ENCODE measurements at regions not wholly inside any gene's neighbourhood (a gene's known extent, or its start where the extent isn't known, plus 50 kb on each side); places are given as distances from the start of the nearest gene placed in this dataset.

DNA sequence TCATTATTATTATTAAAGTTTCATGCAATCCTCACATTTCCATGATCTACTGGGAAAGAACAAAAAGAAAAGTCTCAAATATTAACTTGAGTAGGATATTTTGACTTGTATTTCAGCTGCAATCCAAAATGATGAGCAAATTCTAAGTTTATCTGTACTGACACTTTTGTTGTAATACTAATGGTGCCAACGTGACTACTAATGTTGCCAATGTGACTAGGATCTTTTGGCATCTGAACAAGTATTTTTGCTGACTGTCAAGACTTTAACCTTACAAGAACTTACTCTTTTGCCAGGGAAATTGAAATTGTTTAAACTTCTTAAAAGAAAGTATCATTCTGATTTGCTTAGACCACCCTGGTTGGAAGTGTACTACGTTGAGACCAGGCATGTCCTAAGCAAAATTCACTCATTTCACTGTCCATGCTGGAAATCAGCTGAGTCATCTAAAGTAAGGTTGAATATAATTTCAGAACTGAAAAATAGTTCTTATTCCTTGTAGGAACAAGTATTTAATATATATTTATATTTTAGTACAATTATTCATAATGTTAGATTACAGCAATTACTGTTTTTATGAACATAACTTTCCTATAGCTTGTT lies 78.5 kb upstream of the LYZL1 start:
- H3K27me3 ChIP-seq (ENCODE audit: low read depth): no peaks in the 10 kb centered on the region
- TF ChIP-seq, protein P1, sequence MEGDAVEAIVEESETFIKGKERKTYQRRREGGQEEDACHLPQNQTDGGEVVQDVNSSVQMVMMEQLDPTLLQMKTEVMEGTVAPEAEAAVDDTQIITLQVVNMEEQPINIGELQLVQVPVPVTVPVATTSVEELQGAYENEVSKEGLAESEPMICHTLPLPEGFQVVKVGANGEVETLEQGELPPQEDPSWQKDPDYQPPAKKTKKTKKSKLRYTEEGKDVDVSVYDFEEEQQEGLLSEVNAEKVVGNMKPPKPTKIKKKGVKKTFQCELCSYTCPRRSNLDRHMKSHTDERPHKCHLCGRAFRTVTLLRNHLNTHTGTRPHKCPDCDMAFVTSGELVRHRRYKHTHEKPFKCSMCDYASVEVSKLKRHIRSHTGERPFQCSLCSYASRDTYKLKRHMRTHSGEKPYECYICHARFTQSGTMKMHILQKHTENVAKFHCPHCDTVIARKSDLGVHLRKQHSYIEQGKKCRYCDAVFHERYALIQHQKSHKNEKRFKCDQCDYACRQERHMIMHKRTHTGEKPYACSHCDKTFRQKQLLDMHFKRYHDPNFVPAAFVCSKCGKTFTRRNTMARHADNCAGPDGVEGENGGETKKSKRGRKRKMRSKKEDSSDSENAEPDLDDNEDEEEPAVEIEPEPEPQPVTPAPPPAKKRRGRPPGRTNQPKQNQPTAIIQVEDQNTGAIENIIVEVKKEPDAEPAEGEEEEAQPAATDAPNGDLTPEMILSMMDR (IDR thresholded peaks at IDR 0.05): no peak
- no peak overlapping the region for H3K27ac ChIP-seq
- H3K9me3 ChIP-seq: peaks cover 10% of the 10 kb centered on the region
- no peak for DNase-seq
- intact Hi-C loops (cut with DNase I): no loop called here
- no peak overlapping the region for H3K4me3 ChIP-seq
- no peaks in the 10 kb centered on the region for H3K4me1 ChIP-seq
- no peaks in the 10 kb centered on the region for H3K36me3 ChIP-seq
- ATAC-seq: no peak

DNA sequence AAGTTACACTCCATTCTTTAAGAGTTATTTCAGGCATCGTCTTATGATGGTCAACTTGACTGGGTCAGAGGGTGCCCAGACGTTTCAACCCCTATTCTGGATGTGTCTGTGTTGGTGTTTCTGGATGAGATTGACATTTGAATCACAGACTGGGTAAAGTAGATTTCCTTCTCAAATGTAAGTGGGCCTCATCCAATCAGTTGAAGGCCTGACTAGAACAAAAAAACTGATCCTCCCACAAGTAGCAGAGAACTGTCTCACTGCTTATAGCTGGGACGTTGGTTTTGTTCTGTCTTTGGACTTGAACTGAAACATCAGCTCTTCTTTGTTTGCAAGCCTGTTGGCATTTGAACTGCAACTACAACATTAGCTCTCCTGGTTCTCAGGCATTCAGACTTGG lies 76.3 kb upstream of the LYZL1 start:
- intact Hi-C loops (cut with DNase I): no loop called here
- Histone ChIP-seq H3K4me3 (no peak overlapping the region), H3K27ac (no peak overlapping the region), H3K27me3 (ENCODE audit: low read depth) (no peaks in the 10 kb centered on the region), H3K9me3 (peaks cover 10% of the 10 kb centered on the region), H3K4me1 (no peaks in the 10 kb centered on the region), H3K36me3 (no peaks in the 10 kb centered on the region)
- DNase-seq (no peak), ATAC-seq (no peak)
- TF ChIP-seq, protein P1 (IDR thresholded peaks at IDR 0.05): no peak

DNA sequence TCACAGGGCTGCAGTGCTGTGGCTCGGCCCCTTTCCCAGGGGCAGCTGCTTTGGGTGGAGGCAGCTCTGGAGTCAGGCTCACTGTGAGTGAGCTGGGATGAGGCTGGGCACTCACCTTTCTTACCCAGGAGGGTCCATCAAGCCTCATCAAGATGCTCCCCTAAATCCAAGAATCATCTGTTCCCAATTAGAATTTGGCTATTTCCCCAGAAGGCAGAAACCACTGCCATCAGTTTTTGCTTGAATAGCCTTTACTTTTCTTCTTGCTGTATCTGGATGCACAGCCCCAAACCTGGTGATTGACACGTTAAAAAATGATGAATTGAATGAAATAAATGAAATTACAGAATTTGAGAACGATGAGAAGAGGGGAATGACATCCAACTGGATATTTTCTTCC lies 74.3 kb upstream of the LYZL1 start:
- TF ChIP-seq, protein P1 (IDR thresholded peaks at IDR 0.05): no peak
- H3K4me3 ChIP-seq: no peak overlapping the region
- H3K4me1 ChIP-seq: no peaks in the 10 kb centered on the region
- DNase-seq (no peak), ATAC-seq (no peak)
- H3K9me3 ChIP-seq: peaks cover 8% of the 10 kb centered on the region
- no peaks in the 10 kb centered on the region for H3K36me3 ChIP-seq
- H3K27me3 ChIP-seq (ENCODE audit: low read depth): no peaks in the 10 kb centered on the region
- no peak overlapping the region for H3K27ac ChIP-seq
- intact Hi-C loops (cut with DNase I): no loop called here

DNA sequence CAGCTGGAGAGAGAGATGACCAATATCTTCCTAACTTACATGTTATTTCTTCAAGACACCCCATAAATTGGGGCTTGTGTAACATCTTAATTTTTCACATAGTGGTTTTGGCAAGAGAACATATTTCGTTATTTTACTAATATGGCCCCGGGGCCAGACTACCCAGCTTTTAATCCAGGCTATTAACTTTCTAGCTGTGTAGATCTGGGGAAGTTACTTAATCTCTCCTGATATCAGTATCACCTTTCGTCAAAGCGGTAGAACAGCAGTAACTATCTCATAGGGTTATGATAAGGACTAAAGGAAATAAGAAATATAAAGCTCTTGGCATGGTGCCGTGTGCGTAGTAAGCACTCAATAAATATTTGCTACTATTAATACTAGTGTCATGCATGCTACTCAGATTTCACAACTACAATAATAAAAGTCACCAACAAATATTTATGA lies 71.6 kb upstream of the LYZL1 start:
- ATAC-seq: no peak
- no peak for DNase-seq
- no peak overlapping the region for H3K4me3 ChIP-seq
- no peaks in the 10 kb centered on the region for H3K4me1 ChIP-seq
- no peaks in the 10 kb centered on the region for H3K27me3 ChIP-seq (ENCODE audit: low read depth)
- TF ChIP-seq, protein P1 (IDR thresholded peaks at IDR 0.05): no peak
- intact Hi-C loops (cut with DNase I): no loop called here
- H3K36me3 ChIP-seq: no peaks in the 10 kb centered on the region
- H3K27ac ChIP-seq: no peak overlapping the region
- H3K9me3 ChIP-seq: no peaks in the 10 kb centered on the region

DNA sequence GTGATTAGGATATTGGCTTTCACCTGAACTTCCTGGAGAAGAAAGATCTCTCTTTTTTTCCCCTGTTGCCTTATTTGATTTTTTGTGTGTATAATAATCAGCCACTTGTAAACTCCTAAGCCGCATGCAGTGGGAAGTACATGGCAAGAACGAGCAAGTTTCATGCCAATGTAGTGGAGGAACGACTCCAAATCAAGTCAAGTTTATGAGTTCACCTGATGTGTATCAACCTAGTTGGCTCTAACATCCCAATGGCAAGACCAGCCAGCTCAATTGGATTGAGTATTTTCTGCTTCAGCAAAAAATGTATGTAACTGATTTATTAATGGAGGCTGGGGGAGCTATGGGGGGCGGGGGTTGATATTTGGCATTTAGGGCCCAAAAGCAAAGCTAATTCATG lies 65.5 kb upstream of the LYZL1 start:
- DNase-seq (no peak), ATAC-seq (no peak)
- TF ChIP-seq, protein P1 (IDR thresholded peaks at IDR 0.05): no peak
- Histone ChIP-seq H3K36me3 (no peaks in the 10 kb centered on the region), H3K27ac (no peak overlapping the region), H3K27me3 (ENCODE audit: low read depth) (peaks cover under 1% of the 10 kb centered on the region), H3K4me1 (no peaks in the 10 kb centered on the region), H3K4me3 (no peak overlapping the region), H3K9me3 (no peaks in the 10 kb centered on the region)
- intact Hi-C loops (cut with DNase I): no loop called here
